Medulla oblongata (tissue), 1 donor: ENCODE measurements at regions not wholly inside any gene's neighbourhood (a gene's known extent, or its start where the extent isn't known, plus 50 kb on each side); places are given as distances from the start of the nearest gene placed in this dataset.
"Not testable (repeated sequence)": the region's sequence is repeated elsewhere in the genome, so short reads cannot be mapped to it uniquely, and the experiment has no call there.

Source experiments
- DNase-seq: peaks from one replicate; pipeline ENCODE4 v3.0.0-alpha.2; 2015; ENCODE audit errors: extremely low spot score

- DNase-seq: no peak
These were observed 1562.9 kb downstream of the OLFM4 start for GRCh38 chr13:54591540-54591939.

DNA sequence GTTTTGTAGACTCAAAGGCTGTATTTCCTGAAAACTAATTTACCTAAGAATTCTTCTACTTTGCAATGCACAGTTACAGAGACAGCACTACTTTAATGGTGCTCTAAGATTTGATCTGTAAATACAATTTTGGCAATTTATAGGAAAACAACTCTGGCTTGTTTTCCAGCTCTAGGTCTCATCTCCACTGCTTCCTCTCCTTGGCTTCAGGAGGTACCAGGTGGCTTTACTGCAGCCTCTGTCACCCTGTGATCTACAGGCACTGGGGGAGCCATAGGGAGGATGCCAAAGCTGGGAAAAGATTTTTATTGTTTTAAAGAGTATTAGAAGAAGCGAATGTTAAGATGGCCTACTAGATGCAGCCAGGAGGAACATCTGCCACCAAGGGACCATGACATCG is 1563.6 kb downstream of the OLFM4 start:
- DNase-seq: no peak

GRCh38 chr13:54593504-54593903 is 1564.9 kb downstream of the OLFM4 start:
- no peak for DNase-seq

DNA sequence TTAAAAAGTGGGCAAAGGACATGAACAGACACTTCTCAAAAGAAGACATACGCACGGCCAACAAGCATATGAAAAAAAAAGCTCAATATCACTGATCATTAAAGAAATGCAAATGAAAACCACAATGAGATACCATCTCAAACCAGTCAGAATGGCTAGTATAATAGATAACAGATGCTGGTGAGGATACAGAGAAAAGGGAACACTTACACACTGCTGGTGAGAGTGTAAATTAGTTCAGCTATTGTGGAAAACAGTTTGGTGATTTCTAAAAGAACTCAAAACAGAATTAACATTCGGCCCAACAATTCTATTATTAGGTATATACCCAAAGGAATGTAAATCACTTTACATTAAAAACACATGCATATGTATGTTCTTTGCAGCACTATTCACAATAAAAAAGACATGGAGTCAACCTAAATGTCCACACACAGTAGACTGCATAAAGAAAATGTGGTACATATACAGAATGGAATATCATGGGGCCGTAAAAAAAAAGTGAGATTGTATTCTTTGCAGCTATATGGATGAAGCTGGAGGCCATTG is 1569.0 kb downstream of the OLFM4 start:
- no peak for DNase-seq

GRCh38 chr13:54599413-54599812 is 1570.8 kb downstream of the OLFM4 start:
- DNase-seq: no peak

DNA sequence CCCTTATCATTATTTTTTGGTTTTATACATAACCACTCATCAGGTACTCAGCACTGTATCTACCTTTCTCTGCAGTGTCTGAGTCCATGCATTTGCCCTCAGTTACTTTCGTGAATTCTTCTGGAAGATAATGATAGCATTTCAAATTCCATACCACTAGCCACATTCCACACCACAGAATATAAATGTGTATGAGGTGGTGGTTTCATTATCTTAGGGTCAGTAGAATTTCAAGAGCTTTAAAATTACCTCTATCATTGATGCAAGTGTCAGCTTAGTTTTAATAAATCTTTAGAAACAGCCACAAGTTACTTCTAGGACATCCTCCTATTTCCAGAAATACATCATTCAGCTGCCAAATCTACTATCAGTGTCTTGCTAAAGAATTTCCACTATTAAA is 1578.3 kb downstream of the OLFM4 start:
- no peak for DNase-seq

DNA sequence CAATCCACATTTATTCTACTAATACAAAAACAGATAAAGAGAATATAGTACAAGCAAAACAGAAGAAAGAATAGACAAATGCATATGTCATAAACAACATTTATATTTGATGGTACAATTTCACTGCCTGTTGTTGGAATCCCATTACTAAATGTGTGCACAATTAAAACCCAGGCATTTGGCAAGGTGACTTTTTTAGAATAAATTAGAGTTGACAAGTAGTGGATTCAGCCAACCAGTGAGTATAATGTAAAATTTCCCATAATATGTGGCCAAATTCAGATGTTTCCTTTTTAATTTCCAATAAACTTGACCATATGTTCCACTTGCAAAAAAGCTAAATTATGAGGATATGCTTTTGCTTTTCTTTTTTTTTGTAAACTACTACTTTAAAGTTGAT is 1578.8 kb downstream of the OLFM4 start:
- DNase-seq: no peak

DNA sequence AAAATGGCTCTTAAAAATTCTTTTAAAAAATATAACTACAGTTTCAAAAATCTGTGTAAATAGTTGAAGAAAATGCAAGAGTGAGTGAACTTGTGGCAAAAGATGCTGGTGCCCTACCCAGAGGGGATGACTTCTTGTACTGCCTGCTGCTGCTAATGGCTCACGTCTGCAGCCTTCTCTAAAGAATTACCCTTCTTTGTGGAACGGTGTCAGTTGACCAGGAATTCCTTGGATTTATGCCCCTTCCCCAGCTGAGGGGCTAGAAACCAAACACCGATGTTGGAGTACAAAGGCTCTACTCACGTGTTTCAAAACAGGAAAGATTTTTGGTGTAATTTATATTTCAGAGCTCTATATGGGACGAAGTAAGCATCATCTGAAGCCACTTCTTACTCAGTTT is 1582.8 kb downstream of the OLFM4 start:
- no peak for DNase-seq

GRCh38 chr13:54614726-54615125 is 1586.1 kb downstream of the OLFM4 start:
- no peak for DNase-seq

GRCh38 chr13:54626504-54626903 is 1597.9 kb downstream of the OLFM4 start:
- DNase-seq: not testable (repeated sequence)

DNA sequence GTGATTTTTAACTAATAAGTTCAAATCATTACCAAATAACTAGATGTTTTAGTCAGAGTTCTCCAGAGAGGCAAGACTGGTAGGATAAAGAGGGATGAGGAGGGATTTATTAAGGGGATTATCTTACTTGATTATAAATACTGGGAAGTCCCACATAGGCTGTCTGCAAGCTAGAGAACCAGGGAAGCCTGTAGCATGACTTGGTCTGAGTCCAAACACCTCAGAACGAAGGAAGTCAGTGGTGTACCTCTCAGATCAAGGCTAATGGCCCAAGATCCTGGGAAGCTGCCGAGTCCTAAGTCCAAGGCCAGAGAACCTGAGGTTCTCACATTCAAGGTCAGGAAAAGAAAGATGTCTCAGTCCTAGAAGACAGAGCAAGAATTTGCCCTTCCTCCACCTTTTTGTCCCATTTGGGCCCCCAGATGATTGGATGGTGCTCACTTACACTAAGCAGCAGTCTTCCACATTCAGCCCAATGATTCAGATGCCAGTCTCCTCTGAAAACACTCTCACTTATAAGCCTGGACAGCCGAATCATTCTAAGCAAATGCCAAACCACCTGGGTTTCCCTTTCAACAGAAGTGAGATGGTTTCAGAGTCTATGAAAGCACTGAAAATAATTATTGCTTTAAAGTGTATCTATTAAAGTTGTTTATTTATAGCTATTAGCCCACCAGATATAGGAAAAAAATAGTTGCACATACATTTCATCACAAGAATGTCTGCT is 1599.2 kb downstream of the OLFM4 start:
- no peak for DNase-seq

DNA sequence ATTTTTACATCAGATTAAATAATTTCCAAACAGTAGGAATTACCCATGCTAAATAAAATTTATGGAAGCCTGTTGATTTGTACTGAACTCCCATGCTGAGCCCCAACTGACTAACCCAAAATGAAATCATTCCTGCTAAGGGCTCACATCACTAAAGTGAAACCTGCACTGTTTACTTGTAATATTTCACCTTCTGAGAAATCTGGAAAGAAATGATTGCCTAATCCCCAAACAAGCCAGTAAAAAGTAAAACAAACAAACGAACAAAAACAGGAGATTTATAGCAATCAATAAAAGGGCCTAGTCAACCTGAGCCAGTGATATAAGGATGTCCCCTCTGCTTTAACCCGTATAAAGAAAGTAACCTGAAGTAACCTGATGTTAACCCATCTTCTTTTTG is 1599.8 kb downstream of the OLFM4 start:
- no peak for DNase-seq

GRCh38 chr13:54633456-54633855 is 1604.8 kb downstream of the OLFM4 start:
- DNase-seq: no peak

GRCh38 chr13:54636231-54636630 is 1607.6 kb downstream of the OLFM4 start:
- no peak for DNase-seq

DNA sequence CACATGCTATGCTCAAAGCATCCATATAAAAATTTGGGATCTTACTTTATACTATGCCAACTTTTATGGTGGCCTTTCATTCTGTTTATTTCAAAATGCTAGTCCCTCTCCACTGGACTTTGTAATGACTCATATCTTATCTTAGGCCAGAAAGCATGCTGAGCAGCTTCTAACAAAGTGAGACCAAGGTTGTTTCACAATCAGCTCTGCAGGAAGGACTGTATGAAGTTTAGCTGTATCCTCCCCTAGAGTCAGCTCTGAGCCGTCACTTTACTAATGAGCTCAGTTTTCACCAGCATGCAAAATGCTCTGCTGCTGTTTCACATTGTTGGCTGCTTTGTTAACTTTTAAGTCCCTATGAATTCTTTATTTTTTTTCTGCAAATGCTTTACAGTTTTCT is 1608.8 kb downstream of the OLFM4 start:
- DNase-seq: no peak

GRCh38 chr13:54640719-54641118 is 1612.1 kb downstream of the OLFM4 start:
- DNase-seq: no peak

GRCh38 chr13:54643863-54644262 is 1615.2 kb downstream of the OLFM4 start:
- no peak for DNase-seq

- no peak for DNase-seq
These were observed 1618.7 kb downstream of the OLFM4 start for GRCh38 chr13:54647275-54647674.

- DNase-seq: no peak
These were observed 1629.0 kb downstream of the OLFM4 start for GRCh38 chr13:54657588-54657987.

- no peak for DNase-seq
These were observed 1630.2 kb downstream of the OLFM4 start for GRCh38 chr13:54658771-54659170.

GRCh38 chr13:54660277-54660676 is 1631.7 kb downstream of the OLFM4 start:
- DNase-seq: no peak

GRCh38 chr13:54676526-54677113 is 1648.0 kb downstream of the OLFM4 start:
- no peak for DNase-seq

- DNase-seq: no peak
These were observed 1653.6 kb downstream of the OLFM4 start for GRCh38 chr13:54682184-54682583.
